Liver (tissue), 7 donors: ENCODE measurements at regions not wholly inside any gene's neighbourhood (a gene's known extent, or its start where the extent isn't known, plus 50 kb on each side); places are given as distances from the start of the nearest gene placed in this dataset.

ENCODE experiments used
- DNase-seq: peaks from one replicate; pipeline ENCODE4 v3.0.0-alpha.2; 2017; ENCODE audit warnings: low spot score
- H3K27ac ChIP-seq, 2 donors: one replicate each; pipeline ENCODE4 v1.7.0; 2013; ENCODE audit warnings: inconsistent platforms in 2 of 2, low read length in 2 of 2, control low read depth in 1 of 2, low read depth in 1 of 2, mild to moderate bottlenecking in 1 of 2
- H3K27me3 ChIP-seq, 4 donors: one replicate each; pipeline versions ENCODE4 v1.6.1 to v1.7.0; 2013; ENCODE audit warnings: low read length in 3 of 4, inconsistent platforms in 1 of 4, mild to moderate bottlenecking in 1 of 4, moderate library complexity in 1 of 4; ENCODE audit not compliant: control insufficient read depth in 4 of 4, insufficient read depth in 4 of 4
- H3K36me3 ChIP-seq, 4 donors: one replicate each; pipeline versions ENCODE4 v1.6.1 to v1.7.0; 2013; ENCODE audit warnings: low read length in 3 of 4, mild to moderate bottlenecking in 3 of 4, low read depth in 1 of 4, moderate library complexity in 1 of 4; ENCODE audit not compliant: control insufficient read depth in 4 of 4, insufficient read depth in 3 of 4
- H3K4me1 ChIP-seq, 4 donors: one replicate each; pipeline versions ENCODE4 v1.6.1 to v1.7.0; 2013; ENCODE audit warnings: low read length in 3 of 4, mild to moderate bottlenecking in 3 of 4, moderate library complexity in 1 of 4; ENCODE audit not compliant: control insufficient read depth in 4 of 4, insufficient read depth in 4 of 4
- H3K4me3 ChIP-seq, 3 donors: one replicate each; pipeline versions ENCODE4 v1.6.1 to v1.7.0; 2013; ENCODE audit warnings: low read length in 3 of 3, control low read depth in 1 of 3, low read depth in 1 of 3, mild to moderate bottlenecking in 1 of 3
- H3K9ac ChIP-seq, 2 donors: one replicate each; pipeline ENCODE4 v1.7.0; 2013; ENCODE audit warnings: low read length in 2 of 2, mild to moderate bottlenecking in 2 of 2, moderate library complexity in 2 of 2, control low read depth in 1 of 2, low read depth in 1 of 2
- H3K9me3 ChIP-seq, 4 donors: one replicate each; pipeline versions ENCODE4 v1.6.1 to v1.7.0; 2013; ENCODE audit warnings: low read length in 3 of 4; ENCODE audit not compliant: control insufficient read depth in 4 of 4
- FOXA1 ChIP-seq: IDR thresholded peaks from 2 replicates; pipeline ENCODE4 v1.6.1; 2016; ENCODE audit warnings: antibody characterized with exemption
- GABPA ChIP-seq, 2 donors: IDR thresholded peaks in 1 of 2; conservative IDR thresholded peaks in 1 of 2; 2 replicates each; pipeline ENCODE4 v1.6.1; 2016; ENCODE audit warnings: antibody characterized with exemption in 2 of 2, mild to moderate bottlenecking in 1 of 2, moderate library complexity in 1 of 2
- HNF4A ChIP-seq, 2 donors: conservative IDR thresholded peaks; 2 replicates each; pipeline ENCODE4 v1.6.1; 2016; ENCODE audit warnings: antibody characterized with exemption in 2 of 2, mild to moderate bottlenecking in 2 of 2
- HNF4G ChIP-seq: IDR thresholded peaks from 2 replicates; pipeline ENCODE4 v1.6.1; 2016; ENCODE audit warnings: antibody characterized with exemption
- JUND ChIP-seq, 2 donors: IDR thresholded peaks; 2 replicates each; pipeline ENCODE4 v1.6.1; 2016; ENCODE audit warnings: antibody characterized with exemption in 2 of 2
- NR2F2 ChIP-seq: IDR thresholded peaks from 2 replicates; pipeline ENCODE4 v1.6.1; 2016; ENCODE audit warnings: antibody characterized with exemption
- TAF1 ChIP-seq: conservative IDR thresholded peaks from 2 replicates; pipeline ENCODE4 v1.6.1; 2016; ENCODE audit warnings: antibody characterized with exemption, mild to moderate bottlenecking
- WGBS: extraction: QIAGEN DNeasy Blood & Tissue Kit; methylation state at CpG from one replicate; pipeline ENCODE4 v1.1.7; 2013; 5-methylcytosine and 5-hydroxymethylcytosine counted together
- TF ChIP-seq, protein P1 (sequence below): IDR thresholded peaks from 2 replicates; pipeline ENCODE4 v1.6.1; 2016; ENCODE audit warnings: antibody characterized with exemption, mild to moderate bottlenecking
- TF ChIP-seq, protein P2 (sequence below): IDR thresholded peaks from 2 replicates; pipeline ENCODE4 v1.6.1; 2016; ENCODE audit warnings: antibody characterized with exemption
- donor health status: healthy.
- donor health status: healthy.
- donor health status: healthy.
- donor health status: healthy.

DNA sequence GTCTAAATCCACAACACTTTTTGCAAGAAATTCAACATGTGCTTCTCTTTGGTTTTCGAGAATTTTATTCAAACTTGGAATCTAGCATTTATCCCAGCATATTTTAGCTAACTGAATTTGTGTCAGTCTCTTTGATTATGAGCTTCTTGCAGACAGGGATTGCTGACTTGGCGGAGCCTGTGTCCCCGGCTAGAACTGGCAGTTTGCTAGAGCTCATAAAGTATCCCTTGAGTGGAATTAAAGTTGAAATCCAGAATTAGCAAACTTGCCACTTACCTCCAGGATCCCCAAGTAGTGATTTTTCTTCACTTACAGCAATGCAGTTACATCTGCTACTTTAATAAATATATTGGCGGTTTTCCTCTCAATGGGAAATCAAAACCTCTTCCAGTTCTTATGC lies 306.9 kb downstream of the AACS start (continued):
- TF ChIP-seq HNF4G = no peak
- no peak for TF ChIP-seq FOXA1
- no peak for TF ChIP-seq JUND (IDR thresholded peaks at IDR 0.05)

DNA sequence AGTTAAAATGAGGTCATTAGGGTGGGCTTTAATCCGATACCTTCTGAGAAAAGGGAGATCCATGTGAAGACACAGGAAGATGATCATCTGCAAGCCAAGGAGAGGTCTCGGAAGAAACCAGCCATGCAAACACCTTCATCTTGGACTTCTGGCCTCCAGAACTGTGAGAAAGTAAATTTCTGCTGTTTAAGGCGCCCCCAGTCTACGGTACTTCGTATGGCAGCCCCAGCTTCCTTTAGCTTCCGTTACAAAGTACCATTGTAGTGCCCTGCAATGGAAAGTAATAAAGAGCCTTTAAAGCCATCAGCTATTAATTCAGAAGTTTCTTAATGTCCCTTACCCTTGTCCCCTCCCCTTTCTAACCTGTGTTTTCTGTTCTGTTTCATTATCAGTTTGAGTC lies 308.1 kb downstream of the AACS start:
- TF ChIP-seq, protein P1, sequence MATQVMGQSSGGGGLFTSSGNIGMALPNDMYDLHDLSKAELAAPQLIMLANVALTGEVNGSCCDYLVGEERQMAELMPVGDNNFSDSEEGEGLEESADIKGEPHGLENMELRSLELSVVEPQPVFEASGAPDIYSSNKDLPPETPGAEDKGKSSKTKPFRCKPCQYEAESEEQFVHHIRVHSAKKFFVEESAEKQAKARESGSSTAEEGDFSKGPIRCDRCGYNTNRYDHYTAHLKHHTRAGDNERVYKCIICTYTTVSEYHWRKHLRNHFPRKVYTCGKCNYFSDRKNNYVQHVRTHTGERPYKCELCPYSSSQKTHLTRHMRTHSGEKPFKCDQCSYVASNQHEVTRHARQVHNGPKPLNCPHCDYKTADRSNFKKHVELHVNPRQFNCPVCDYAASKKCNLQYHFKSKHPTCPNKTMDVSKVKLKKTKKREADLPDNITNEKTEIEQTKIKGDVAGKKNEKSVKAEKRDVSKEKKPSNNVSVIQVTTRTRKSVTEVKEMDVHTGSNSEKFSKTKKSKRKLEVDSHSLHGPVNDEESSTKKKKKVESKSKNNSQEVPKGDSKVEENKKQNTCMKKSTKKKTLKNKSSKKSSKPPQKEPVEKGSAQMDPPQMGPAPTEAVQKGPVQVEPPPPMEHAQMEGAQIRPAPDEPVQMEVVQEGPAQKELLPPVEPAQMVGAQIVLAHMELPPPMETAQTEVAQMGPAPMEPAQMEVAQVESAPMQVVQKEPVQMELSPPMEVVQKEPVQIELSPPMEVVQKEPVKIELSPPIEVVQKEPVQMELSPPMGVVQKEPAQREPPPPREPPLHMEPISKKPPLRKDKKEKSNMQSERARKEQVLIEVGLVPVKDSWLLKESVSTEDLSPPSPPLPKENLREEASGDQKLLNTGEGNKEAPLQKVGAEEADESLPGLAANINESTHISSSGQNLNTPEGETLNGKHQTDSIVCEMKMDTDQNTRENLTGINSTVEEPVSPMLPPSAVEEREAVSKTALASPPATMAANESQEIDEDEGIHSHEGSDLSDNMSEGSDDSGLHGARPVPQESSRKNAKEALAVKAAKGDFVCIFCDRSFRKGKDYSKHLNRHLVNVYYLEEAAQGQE = no peak
- TF ChIP-seq TAF1 = no peak
- TF ChIP-seq GABPA (IDR thresholded peaks at IDR 0.05 in 1 of 2, conservative IDR thresholded peaks at IDR 0.05 in 1 of 2) = no peak
- no peak for TF ChIP-seq NR2F2
- TF ChIP-seq, protein P2, sequence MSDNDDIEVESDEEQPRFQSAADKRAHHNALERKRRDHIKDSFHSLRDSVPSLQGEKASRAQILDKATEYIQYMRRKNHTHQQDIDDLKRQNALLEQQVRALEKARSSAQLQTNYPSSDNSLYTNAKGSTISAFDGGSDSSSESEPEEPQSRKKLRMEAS = no peak
- TF ChIP-seq HNF4A (conservative IDR thresholded peaks at IDR 0.05) = no peak
- DNase-seq = no peak

DNA sequence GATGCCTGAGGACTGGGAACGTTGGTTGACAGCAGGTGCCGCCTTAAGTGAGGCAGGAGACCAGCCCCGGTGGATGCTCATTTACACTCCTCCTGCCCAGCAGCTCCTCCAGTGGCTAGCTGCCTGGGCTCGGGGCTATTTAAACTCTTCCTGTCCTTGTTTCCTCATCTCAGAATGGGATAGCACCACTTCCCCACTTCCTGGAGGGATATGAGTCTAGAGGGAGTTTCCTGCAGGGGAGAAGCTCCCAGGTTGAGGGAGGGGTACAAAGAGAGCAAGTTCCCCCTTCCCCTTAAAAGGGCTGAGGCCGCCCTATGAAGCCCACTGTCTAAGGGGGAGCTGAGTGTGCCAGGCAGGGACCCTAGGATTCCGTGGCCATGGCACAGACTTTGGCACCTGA lies 311.2 kb downstream of the AACS start:
- no peak for DNase-seq
- 71% methylated on average over 6 of the region's 6 CpGs for WGBS

More for the DNA sequence above, 308.1 kb downstream of the AACS start:
- Histone ChIP-seq H3K4me1 (no peaks in the 10 kb centered on the region), H3K9me3 (peaks cover 0 to 2% (median 0%) of the 10 kb centered on the region in 4 donors), H3K4me3 (no peak overlapping the region), H3K27me3 (no peaks in the 10 kb centered on the region), H3K27ac (no peak overlapping the region), H3K9ac (no peak overlapping the region), H3K36me3 (no peaks in the 10 kb centered on the region)
- 84% methylated on average over 6 of the region's 6 CpGs for WGBS

DNA sequence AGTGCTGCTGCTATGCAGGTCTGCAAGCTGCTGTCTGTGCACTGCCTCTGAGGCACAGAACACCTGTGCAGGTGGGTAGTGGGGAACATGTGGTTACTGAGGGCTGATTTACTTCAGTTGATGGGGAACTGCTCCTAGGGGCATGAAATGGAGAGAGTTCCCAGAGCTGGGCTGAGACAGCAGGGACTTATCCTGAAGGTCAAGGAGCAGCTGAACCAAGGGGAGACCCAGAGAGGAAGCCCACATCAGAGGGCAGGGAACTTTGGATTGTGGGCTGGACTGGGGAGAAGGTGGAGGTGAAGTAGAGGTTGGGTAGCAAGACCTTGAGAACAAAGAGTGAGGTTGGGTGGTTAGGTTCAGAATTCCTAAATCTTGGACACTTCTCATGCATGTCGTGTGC lies 311.9 kb downstream of the AACS start:
- Histone ChIP-seq H3K9me3 (peaks cover 0 to 6% (median 0%) of the 10 kb centered on the region in 4 donors), H3K36me3 (no peaks in the 10 kb centered on the region), H3K4me3 (no peak overlapping the region), H3K9ac (no peak overlapping the region), H3K4me1 (no peaks in the 10 kb centered on the region), H3K27me3 (no peaks in the 10 kb centered on the region), H3K27ac (no peak overlapping the region)
- WGBS = 95% methylated on average over 1 of the region's 1 CpG
- no peak for DNase-seq
- TF ChIP-seq GABPA (IDR thresholded peaks at IDR 0.05 in 1 of 2, conservative IDR thresholded peaks at IDR 0.05 in 1 of 2) = no peak

More for the DNA sequence above, 311.2 kb downstream of the AACS start:
- Histone ChIP-seq H3K9ac (no peak overlapping the region), H3K27me3 (no peaks in the 10 kb centered on the region), H3K36me3 (no peaks in the 10 kb centered on the region), H3K4me1 (no peaks in the 10 kb centered on the region), H3K27ac (no peak overlapping the region), H3K4me3 (no peak overlapping the region), H3K9me3 (peaks cover 0 to 6% (median 0%) of the 10 kb centered on the region in 4 donors)
- TF ChIP-seq HNF4G (no peak), NR2F2 (no peak)
